AG09309 (cell line): ENCODE measurements at regions not wholly inside any gene's neighbourhood (a gene's known extent, or its start where the extent isn't known, plus 50 kb on each side); places are given as distances from the start of the nearest gene placed in this dataset.
"Not testable (repeated sequence)": the region's sequence is repeated elsewhere in the genome, so short reads cannot be mapped to it uniquely, and the experiment has no call there.

ENCODE experiments used
- DNase-seq: peaks from one replicate; pipeline ENCODE4 v3.0.0-alpha.2; 2010; ENCODE audit warnings: low read depth
- H3K4me3 ChIP-seq: 2 replicates; pipeline ENCODE4 v1.5.1; 2011; ENCODE audit warnings: mild to moderate bottlenecking, low read depth, low read length, moderate library complexity; ENCODE audit not compliant: control insufficient read depth
- CTCF ChIP-seq: IDR thresholded peaks from 2 replicates; pipeline ENCODE4 v1.5.1; 2011; ENCODE audit warnings: mild to moderate bottlenecking, low read depth, low read length, inconsistent platforms; ENCODE audit not compliant: insufficient read depth, control insufficient read depth; ENCODE audit errors: missing control alignments

GRCh38 chr6:122903266-122903915, 92.6 kb upstream of the CLVS2 start:
- H3K4me3 ChIP-seq = no peak overlapping the region
- no peak for TF ChIP-seq CTCF
- DNase-seq = no peak

- no peak for TF ChIP-seq CTCF
- no peak for DNase-seq
- no peak overlapping the region for H3K4me3 ChIP-seq
Observed at GRCh38 chr6:122904166-122904565, 91.9 kb upstream of the CLVS2 start.

DNA sequence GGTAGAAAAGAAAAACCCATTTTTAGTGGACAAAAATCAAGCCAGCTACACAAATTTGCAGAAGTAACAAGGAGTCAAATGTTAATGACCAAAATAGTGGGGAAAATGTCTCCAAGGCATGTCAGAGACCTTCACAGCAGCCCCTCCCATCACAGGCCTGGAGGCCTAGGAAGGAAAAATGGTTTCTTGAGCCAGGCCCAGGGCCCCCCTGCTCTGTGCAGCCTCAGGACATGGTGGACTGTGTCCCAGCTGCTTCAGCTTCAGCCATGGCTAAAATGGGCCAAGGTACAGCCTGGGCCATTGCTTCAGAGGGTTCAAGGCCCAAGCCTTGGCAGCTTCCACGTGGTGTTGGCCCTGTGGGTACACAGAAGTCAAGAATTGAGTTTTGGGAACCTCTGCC, 82.5 kb upstream of the CLVS2 start:
- no peak for DNase-seq
- TF ChIP-seq CTCF = no peak
- no peak overlapping the region for H3K4me3 ChIP-seq

GRCh38 chr6:122918714-122919113, 77.3 kb upstream of the CLVS2 start:
- TF ChIP-seq CTCF = no peak
- DNase-seq = no peak
- no peak overlapping the region for H3K4me3 ChIP-seq

GRCh38 chr6:122930252-122931180, 65.5 kb upstream of the CLVS2 start:
- no peak overlapping the region for H3K4me3 ChIP-seq
- no peak for TF ChIP-seq CTCF
- no peak for DNase-seq

DNA sequence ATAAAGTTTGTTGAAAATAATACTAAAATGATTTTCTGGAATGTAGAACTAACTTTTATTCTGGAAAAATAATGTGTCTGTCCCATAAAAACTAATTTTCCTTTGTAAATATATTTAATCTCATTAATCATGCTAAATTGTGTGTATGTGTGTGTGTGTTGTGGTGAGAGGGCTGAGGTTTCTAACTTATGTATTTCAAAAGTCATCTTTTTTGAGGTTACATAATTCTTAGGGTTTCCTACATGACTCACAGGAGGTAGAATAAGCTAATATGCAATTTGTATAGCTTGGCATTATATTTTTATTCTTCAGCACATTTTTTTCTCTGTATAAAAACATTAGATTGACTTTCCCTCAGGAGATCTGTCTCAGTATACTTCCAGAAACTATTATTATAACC, 64.1 kb upstream of the CLVS2 start:
- TF ChIP-seq CTCF = no peak
- no peak for DNase-seq
- H3K4me3 ChIP-seq = no peak overlapping the region

DNA sequence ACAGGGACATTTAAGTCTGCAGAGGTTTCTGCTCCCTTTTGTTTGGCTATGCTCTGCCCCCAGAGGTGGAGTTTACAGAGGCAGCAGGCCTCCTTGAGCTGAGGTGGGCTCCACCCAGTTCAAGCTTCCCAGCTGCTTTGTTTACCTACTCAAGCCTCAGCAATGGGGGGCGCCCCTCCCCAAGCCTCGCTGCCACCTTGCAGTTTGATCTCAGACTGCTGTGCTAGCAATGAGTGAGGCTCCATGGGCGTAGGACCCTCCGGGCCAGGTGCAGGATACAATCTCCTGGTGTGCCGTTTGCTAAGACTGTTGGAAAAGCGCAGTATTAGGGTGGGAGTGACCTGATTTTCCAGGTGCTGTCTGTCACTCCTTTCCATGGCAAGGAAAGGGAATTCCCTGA, 51.1 kb upstream of the CLVS2 start:
- not testable (repeated sequence) for H3K4me3 ChIP-seq, DNase-seq
